ENCODE measurements at regions not wholly inside any gene's neighbourhood (a gene's known extent, or its start where the extent isn't known, plus 50 kb on each side); places are given as distances from the start of the nearest gene placed in this dataset.

DNA sequence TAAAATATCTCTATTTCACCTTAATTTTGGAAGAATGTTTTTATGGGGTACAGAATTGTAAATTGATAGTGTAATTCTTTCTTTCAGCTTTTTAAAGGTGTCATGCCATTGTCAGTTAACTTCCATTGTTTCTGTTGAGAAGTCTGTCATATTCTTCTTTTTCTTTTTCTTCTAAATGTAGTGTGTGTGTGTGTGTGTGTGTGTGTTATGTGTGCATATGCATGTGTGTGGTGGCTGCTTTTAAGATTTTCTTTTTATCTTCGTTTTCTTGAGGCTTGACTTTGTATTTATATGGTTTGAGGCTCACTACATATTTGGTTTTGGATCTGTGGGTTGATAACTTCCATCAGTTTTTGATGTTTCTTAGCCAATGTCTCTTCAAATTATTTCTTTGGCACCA is 176.5 kb downstream of the OGFRL1 start:
- TF ChIP-seq POLR2AphosphoS5 (IDR thresholded peaks at IDR 0.05) (no peak), POLR2A (IDR thresholded peaks at IDR 0.05) (no peak)
- TF ChIP-seq, protein P1, sequence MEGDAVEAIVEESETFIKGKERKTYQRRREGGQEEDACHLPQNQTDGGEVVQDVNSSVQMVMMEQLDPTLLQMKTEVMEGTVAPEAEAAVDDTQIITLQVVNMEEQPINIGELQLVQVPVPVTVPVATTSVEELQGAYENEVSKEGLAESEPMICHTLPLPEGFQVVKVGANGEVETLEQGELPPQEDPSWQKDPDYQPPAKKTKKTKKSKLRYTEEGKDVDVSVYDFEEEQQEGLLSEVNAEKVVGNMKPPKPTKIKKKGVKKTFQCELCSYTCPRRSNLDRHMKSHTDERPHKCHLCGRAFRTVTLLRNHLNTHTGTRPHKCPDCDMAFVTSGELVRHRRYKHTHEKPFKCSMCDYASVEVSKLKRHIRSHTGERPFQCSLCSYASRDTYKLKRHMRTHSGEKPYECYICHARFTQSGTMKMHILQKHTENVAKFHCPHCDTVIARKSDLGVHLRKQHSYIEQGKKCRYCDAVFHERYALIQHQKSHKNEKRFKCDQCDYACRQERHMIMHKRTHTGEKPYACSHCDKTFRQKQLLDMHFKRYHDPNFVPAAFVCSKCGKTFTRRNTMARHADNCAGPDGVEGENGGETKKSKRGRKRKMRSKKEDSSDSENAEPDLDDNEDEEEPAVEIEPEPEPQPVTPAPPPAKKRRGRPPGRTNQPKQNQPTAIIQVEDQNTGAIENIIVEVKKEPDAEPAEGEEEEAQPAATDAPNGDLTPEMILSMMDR (IDR thresholded peaks at IDR 0.05) = no peak
- intact Hi-C loops (cut with DNase I) = no loop called here
- WGBS = 30% methylated on average over 1 of the region's 1 CpG

DNA sequence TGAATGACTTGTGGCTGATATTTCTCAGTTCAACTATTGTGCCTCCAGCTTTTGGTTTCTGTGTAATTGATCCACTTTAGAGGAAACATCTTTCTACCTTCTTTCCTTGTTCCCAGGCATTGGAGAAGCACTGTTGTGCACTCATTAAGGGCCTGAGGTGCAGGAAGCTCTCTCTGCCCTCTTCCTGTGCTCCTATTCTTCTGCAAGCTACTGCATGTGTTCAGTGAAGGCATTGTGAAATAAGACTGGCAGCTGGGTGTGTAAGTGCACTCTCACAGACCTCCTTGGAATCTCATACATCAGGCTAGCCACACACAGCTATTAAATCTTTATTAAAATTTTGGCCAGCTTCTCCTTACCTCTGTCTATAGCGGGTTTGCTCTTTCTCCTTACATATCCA is 177.8 kb downstream of the OGFRL1 start:
- TF ChIP-seq, protein P1 (IDR thresholded peaks at IDR 0.05) = no peak
- TF ChIP-seq POLR2A (IDR thresholded peaks at IDR 0.05) (no peak), POLR2AphosphoS5 (IDR thresholded peaks at IDR 0.05) (no peak)
- 88% methylated on average over 1 of the region's 1 CpG for WGBS
- Histone ChIP-seq H3K27ac (no peak overlapping the region), H3K4me1 (replicated peaks) (no peaks in the 10 kb centered on the region), H3K9me3 (no peaks in the 10 kb centered on the region), H3K27me3 (replicated peaks; ENCODE audit: insufficient read depth) (no peaks in the 10 kb centered on the region), H3K4me3 (no peak overlapping the region), H3K36me3 (no peaks in the 10 kb centered on the region)
- no peak for DNase-seq (ENCODE audit: low spot score)
- intact Hi-C loops (cut with DNase I) = no loop called here

More for the DNA sequence above, 176.5 kb downstream of the OGFRL1 start:
- Histone ChIP-seq H3K4me3 (no peak overlapping the region), H3K27me3 (replicated peaks; ENCODE audit: insufficient read depth) (no peaks in the 10 kb centered on the region), H3K27ac (no peak overlapping the region), H3K4me1 (replicated peaks) (no peaks in the 10 kb centered on the region), H3K9me3 (no peaks in the 10 kb centered on the region), H3K36me3 (no peaks in the 10 kb centered on the region)
- DNase-seq (ENCODE audit: low spot score) = no peak

DNA sequence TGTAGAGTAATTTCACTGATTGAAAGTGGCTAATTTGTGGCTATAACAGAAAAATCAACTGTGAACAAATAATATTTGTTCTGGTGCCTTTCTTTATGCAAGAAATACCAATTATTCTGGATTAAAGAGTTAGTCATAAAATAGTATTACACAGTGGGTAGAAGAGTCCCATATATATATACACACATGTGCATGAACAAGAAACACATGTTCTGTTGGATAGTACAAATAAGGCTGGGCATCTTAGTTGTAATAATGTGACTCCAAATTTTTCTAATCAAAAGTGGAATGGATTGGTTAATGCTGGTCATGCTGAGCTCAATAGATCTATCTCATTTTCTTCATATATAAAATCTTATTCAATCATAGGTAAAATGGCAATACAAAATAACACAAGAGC is 179.4 kb downstream of the OGFRL1 start:
- no peak overlapping the region for H3K4me3 ChIP-seq
- DNase-seq (ENCODE audit: low spot score) = no peak
- H3K27ac ChIP-seq = no peak overlapping the region
- intact Hi-C loops (cut with DNase I) = no loop called here
- TF ChIP-seq, protein P1 (IDR thresholded peaks at IDR 0.05) = no peak
- TF ChIP-seq POLR2A (IDR thresholded peaks at IDR 0.05) (no peak), POLR2AphosphoS5 (IDR thresholded peaks at IDR 0.05) (no peak)
- no peaks in the 10 kb centered on the region for H3K27me3 ChIP-seq (replicated peaks; ENCODE audit: insufficient read depth)
- H3K9me3 ChIP-seq = no peaks in the 10 kb centered on the region
- H3K4me1 ChIP-seq (replicated peaks) = no peaks in the 10 kb centered on the region
- H3K36me3 ChIP-seq = no peaks in the 10 kb centered on the region

DNA sequence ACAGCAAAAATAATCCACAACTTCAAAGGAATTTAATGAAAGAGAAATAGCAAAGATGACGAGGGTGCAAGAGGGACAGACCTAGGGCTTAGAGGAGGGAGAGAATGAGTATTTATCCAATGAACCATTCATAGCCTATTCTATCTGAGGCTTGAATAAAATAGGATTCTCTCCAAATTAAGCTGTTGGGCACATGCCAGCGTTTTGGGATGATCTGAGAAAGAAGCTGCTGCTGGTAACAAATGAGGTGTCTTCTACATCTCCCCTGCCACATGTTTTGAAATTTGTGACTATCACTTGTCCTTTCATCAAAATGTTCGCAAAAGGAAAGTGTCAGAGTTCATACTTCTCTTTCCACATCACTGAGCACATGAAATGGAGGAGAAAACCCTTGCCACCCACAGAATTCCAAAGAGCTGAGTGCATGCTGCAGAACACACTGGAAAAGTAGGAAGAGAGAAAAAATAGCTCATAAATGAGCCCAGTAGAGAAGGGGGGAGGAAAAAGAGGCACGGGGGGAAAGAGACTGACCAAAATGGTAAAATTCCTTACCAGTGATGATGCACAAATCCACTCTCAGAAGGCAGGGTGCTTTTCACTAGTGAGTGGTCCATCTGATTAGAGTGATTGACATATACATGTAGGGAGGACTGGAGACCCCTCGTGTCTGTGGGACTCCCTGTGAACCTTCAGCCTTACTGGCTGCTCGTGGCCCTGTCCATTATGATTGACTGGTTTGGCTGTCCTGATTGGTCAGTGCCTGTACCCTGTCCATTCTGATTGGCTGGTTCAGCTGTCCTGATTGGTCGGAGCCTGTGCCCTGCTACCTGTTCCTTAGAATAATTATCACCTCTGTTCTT is 180.5 kb downstream of the OGFRL1 start:
- H3K36me3 ChIP-seq = no peaks in the 10 kb centered on the region
- DNase-seq (ENCODE audit: low spot score) = no peak

More for the DNA sequence above, 180.5 kb downstream of the OGFRL1 start:
- Histone ChIP-seq H3K9me3 (no peaks in the 10 kb centered on the region), H3K4me1 (replicated peaks) (no peaks in the 10 kb centered on the region), H3K27ac (no peak overlapping the region), H3K27me3 (replicated peaks; ENCODE audit: insufficient read depth) (no peaks in the 10 kb centered on the region), H3K4me3 (no peak overlapping the region)
- WGBS = 51% methylated on average over 7 of the region's 7 CpGs
- TF ChIP-seq POLR2AphosphoS5 (IDR thresholded peaks at IDR 0.05) (no peak), POLR2A (IDR thresholded peaks at IDR 0.05) (no peak)
- TF ChIP-seq, protein P1 (IDR thresholded peaks at IDR 0.05) = no peak
- intact Hi-C loops (cut with DNase I) = no loop called here

Data from prostate gland (tissue), 2 donors.